SK-N-SH treated with all-trans-retinoic acid at 6 μM for 48 hours (cell line): ENCODE measurements at regions not wholly inside any gene's neighbourhood (a gene's known extent, or its start where the extent isn't known, plus 50 kb on each side); places are given as distances from the start of the nearest gene placed in this dataset.
"Not testable (repeated sequence)": the region's sequence is repeated elsewhere in the genome, so short reads cannot be mapped to it uniquely, and the experiment has no call there.

Source experiments
- ATAC-seq: fragments of 200-7000 bp; cut with Tn5 transposase; 3 replicates; pipeline ENCODE4 v1.9.1; 2020; ENCODE audit warnings: mild to moderate bottlenecking, moderate library complexity
- ARNTL ChIP-seq: fragments of 450-650 bp; formaldehyde crosslinking; IDR thresholded peaks from 2 replicates; pipeline ENCODE4 v1.5.0; 2020; ENCODE audit warnings: low read depth, mild to moderate bottlenecking, moderate library complexity, borderline replicate concordance
- BACH2 ChIP-seq: fragments of 250-450 bp; sonication (Bioruptor Pico); IDR thresholded peaks from 2 replicates; pipeline ENCODE4 v1.9.0; 2021; ENCODE audit warnings: mild to moderate bottlenecking, borderline replicate concordance
- CSDC2 ChIP-seq: fragments of 250-450 bp; sonication (Bioruptor Pico); IDR thresholded peaks from 2 replicates; pipeline ENCODE4 v1.5.0; 2020; ENCODE audit warnings: mild to moderate bottlenecking, moderate library complexity
- ESRRG ChIP-seq: fragments of 250-450 bp; sonication (Bioruptor Pico); IDR thresholded peaks from 2 replicates; pipeline ENCODE4 v1.6.1; 2021; ENCODE audit warnings: mild to moderate bottlenecking
- OSR1 ChIP-seq: fragments of 250-450 bp; sonication (Bioruptor Pico); IDR thresholded peaks from 2 replicates; pipeline ENCODE4 v1.8.0; 2022; ENCODE audit warnings: moderate library complexity, mild to moderate bottlenecking, inconsistent platforms
- PPARA ChIP-seq: fragments of 250-450 bp; sonication (Bioruptor Pico); IDR thresholded peaks from 2 replicates; pipeline ENCODE4 v1.5.0; 2020; ENCODE audit warnings: mild to moderate bottlenecking, borderline replicate concordance
- RARB ChIP-seq: fragments of 250-450 bp; sonication (Bioruptor Pico); IDR thresholded peaks from 2 replicates; pipeline ENCODE4 v1.8.0; 2021; ENCODE audit warnings: mild to moderate bottlenecking, moderate library complexity
- SNAI2 ChIP-seq: fragments of 250-450 bp; sonication (Bioruptor Pico); IDR thresholded peaks from 2 replicates; pipeline ENCODE4 v1.5.0; 2020; ENCODE audit warnings: mild to moderate bottlenecking, moderate library complexity
- TCF4 ChIP-seq: fragments of 250-450 bp; sonication (Bioruptor Pico); IDR thresholded peaks from 2 replicates; pipeline ENCODE4 v1.8.0; 2021; ENCODE audit warnings: mild to moderate bottlenecking, moderate library complexity, borderline replicate concordance
- TOX ChIP-seq: fragments of 250-450 bp; sonication (Bioruptor Pico); IDR thresholded peaks from 2 replicates; pipeline ENCODE4 v1.8.0; 2021; ENCODE audit warnings: mild to moderate bottlenecking, moderate library complexity, borderline replicate concordance
- ZC3H10 ChIP-seq: fragments of 250-450 bp; sonication (Bioruptor Pico); IDR thresholded peaks from 2 replicates; pipeline ENCODE4 v1.5.1; 2021; ENCODE audit warnings: mild to moderate bottlenecking, moderate library complexity
- ZFP3 ChIP-seq: fragments of 250-450 bp; sonication (Bioruptor Pico); IDR thresholded peaks from 2 replicates; pipeline ENCODE4 v1.5.0; 2020; ENCODE audit warnings: mild to moderate bottlenecking, moderate library complexity
- ZNF565 ChIP-seq: fragments of 450-650 bp; formaldehyde crosslinking; conservative IDR thresholded peaks from 2 replicates; pipeline ENCODE4 v1.5.0; 2020; ENCODE audit warnings: low read depth, mild to moderate bottlenecking, moderate library complexity
- TF ChIP-seq, protein P1 (sequence below): fragments of 250-450 bp; sonication (Bioruptor Pico); IDR thresholded peaks from 2 replicates; pipeline ENCODE4 v1.5.1; 2020; ENCODE audit warnings: low read depth, mild to moderate bottlenecking, moderate library complexity
- TF ChIP-seq, protein P2 (sequence below): fragments of 250-450 bp; sonication (Bioruptor Pico); IDR thresholded peaks from 2 replicates; pipeline ENCODE4 v1.5.0; 2020; ENCODE audit warnings: mild to moderate bottlenecking, moderate library complexity
- TF ChIP-seq, protein P3 (sequence below): fragments of 250-450 bp; sonication (Bioruptor Pico); IDR thresholded peaks from 2 replicates; pipeline ENCODE4 v1.8.0; 2020; ENCODE audit warnings: mild to moderate bottlenecking, moderate library complexity, borderline replicate concordance
- TF ChIP-seq, protein P4 (sequence below): fragments of 250-450 bp; sonication (Bioruptor Pico); IDR thresholded peaks from 2 replicates; pipeline ENCODE4 v1.8.0; 2021; ENCODE audit warnings: low read depth, mild to moderate bottlenecking, moderate library complexity, borderline replicate concordance

DNA sequence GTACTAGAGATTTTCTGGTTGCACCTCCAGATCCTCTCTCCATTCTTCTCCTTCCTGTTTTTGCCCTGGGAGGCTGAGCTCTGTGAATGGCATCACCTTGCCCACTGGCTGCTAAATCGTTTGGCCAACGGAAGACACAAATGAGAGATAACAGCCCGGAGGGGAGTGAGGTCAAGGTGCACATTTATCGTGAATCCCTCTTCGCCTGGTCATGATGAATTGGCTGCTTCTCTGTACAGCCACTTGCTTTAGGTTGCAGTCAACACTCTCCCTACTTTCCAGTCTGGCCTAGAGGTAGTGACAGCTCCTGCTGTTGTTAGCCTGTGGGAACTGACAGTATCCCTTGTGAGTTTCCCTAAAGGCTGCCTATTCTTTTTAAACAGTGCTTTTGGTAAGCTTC lies 85.4 kb upstream of the CHCHD3 start:
- no peak for ATAC-seq
- TF ChIP-seq ARNTL (CRISPR knock-in tag) (no peak), BACH2 (CRISPR knock-in tag) (no peak), ESRRG (CRISPR knock-in tag) (no peak)
- TF ChIP-seq, protein P1, sequence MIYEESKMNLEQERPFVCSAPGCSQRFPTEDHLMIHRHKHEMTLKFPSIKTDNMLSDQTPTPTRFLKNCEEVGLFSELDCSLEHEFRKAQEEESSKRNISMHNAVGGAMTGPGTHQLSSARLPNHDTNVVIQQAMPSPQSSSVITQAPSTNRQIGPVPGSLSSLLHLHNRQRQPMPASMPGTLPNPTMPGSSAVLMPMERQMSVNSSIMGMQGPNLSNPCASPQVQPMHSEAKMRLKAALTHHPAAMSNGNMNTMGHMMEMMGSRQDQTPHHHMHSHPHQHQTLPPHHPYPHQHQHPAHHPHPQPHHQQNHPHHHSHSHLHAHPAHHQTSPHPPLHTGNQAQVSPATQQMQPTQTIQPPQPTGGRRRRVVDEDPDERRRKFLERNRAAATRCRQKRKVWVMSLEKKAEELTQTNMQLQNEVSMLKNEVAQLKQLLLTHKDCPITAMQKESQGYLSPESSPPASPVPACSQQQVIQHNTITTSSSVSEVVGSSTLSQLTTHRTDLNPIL (CRISPR knock-in tag): no peak
- TF ChIP-seq, all 23 proteins: peak for 0

DNA sequence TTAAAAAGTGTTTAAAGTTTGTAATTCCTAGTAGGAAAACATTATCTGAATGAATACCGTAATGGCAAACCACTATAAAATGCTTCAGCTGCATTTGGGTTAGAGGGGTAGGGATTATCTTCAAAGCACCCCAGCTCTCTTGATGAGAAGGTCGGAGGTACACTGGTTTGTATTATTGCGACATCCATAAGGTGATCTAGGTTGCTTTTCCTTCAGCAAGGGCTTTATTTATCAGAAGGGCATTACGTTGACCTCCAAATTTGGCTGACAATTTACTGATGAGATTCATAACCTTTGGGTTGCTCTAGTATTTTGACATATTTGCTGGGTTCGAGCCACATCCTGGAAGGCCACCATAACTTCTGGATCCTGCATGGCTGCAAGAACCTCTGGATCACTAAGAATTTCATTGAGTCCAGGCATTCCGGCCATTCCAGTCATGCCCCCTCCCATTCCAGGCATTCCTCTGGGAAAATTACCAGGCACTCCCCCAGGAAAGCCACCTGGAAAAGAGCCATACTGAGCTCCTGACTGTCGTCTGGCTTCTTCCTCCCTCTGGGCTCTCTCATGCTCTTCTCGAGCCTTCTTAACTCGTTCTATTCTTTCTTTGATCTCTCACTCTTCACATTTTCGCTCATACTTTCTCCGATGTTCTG lies 83.6 kb upstream of the EXOC4 start:
- not testable (repeated sequence) for ATAC-seq

DNA sequence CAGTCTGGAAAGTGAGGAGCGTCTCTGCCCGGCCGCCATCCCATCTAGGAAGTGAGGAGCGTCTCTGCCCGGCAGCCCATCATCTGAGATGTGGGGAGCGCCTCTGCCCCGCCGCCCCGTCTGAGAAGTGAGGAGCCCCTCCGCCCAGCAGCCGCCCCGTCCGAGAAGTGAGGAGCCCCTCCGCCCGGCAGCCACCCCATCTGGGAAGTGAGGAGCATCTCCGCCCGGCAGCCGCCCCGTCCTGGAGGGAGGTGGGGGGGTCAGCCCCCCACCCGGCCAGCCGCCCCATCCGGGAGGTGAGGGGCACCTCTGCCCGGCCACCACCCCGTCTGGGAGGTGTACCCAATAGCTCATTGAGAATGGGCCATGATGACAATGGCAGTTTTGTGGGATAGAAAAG lies 75.4 kb upstream of the EXOC4 start:
- not testable (repeated sequence) for ATAC-seq

DNA sequence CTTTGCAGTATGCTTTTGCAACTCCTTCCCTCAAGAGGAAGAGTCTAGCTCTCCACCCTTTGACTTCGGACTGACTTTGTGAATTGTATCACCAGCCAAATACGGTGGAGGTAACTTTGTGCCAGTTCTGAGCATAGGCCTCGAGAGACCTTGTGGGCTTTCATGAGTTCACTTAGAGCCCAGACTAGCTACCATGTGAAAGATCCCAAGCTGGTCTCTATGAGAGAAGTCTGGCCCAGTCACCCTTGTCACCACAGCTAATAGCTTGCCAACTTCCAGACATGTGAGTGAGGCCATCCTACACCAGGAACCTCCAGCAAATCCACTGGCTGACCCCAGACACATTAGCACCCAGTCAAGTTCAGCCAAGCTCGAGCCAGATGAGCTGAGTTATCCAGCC lies 72.2 kb upstream of the EXOC4 start:
- ATAC-seq: no peak
- no peak for TF ChIP-seq OSR1 (CRISPR knock-in tag)
- TF ChIP-seq, protein P2, sequence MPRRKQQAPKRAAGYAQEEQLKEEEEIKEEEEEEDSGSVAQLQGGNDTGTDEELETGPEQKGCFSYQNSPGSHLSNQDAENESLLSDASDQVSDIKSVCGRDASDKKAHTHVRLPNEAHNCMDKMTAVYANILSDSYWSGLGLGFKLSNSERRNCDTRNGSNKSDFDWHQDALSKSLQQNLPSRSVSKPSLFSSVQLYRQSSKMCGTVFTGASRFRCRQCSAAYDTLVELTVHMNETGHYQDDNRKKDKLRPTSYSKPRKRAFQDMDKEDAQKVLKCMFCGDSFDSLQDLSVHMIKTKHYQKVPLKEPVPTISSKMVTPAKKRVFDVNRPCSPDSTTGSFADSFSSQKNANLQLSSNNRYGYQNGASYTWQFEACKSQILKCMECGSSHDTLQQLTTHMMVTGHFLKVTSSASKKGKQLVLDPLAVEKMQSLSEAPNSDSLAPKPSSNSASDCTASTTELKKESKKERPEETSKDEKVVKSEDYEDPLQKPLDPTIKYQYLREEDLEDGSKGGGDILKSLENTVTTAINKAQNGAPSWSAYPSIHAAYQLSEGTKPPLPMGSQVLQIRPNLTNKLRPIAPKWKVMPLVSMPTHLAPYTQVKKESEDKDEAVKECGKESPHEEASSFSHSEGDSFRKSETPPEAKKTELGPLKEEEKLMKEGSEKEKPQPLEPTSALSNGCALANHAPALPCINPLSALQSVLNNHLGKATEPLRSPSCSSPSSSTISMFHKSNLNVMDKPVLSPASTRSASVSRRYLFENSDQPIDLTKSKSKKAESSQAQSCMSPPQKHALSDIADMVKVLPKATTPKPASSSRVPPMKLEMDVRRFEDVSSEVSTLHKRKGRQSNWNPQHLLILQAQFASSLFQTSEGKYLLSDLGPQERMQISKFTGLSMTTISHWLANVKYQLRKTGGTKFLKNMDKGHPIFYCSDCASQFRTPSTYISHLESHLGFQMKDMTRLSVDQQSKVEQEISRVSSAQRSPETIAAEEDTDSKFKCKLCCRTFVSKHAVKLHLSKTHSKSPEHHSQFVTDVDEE (CRISPR knock-in tag): no peak
- TF ChIP-seq, protein P1 (CRISPR knock-in tag): no peak
- no peak for TF ChIP-seq BACH2 (CRISPR knock-in tag)
- TF ChIP-seq TOX: no peak
- no peak for TF ChIP-seq ARNTL (CRISPR knock-in tag)
- TF ChIP-seq, protein P3, sequence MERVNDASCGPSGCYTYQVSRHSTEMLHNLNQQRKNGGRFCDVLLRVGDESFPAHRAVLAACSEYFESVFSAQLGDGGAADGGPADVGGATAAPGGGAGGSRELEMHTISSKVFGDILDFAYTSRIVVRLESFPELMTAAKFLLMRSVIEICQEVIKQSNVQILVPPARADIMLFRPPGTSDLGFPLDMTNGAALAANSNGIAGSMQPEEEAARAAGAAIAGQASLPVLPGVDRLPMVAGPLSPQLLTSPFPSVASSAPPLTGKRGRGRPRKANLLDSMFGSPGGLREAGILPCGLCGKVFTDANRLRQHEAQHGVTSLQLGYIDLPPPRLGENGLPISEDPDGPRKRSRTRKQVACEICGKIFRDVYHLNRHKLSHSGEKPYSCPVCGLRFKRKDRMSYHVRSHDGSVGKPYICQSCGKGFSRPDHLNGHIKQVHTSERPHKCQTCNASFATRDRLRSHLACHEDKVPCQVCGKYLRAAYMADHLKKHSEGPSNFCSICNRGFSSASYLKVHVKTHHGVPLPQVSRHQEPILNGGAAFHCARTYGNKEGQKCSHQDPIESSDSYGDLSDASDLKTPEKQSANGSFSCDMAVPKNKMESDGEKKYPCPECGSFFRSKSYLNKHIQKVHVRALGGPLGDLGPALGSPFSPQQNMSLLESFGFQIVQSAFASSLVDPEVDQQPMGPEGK (CRISPR knock-in tag): no peak
- TF ChIP-seq SNAI2: no peak
- TF ChIP-seq ZFP3: no peak
- no peak for TF ChIP-seq CSDC2 (CRISPR knock-in tag)
- TF ChIP-seq ZC3H10 (CRISPR knock-in tag): no peak
- TF ChIP-seq, protein P4, sequence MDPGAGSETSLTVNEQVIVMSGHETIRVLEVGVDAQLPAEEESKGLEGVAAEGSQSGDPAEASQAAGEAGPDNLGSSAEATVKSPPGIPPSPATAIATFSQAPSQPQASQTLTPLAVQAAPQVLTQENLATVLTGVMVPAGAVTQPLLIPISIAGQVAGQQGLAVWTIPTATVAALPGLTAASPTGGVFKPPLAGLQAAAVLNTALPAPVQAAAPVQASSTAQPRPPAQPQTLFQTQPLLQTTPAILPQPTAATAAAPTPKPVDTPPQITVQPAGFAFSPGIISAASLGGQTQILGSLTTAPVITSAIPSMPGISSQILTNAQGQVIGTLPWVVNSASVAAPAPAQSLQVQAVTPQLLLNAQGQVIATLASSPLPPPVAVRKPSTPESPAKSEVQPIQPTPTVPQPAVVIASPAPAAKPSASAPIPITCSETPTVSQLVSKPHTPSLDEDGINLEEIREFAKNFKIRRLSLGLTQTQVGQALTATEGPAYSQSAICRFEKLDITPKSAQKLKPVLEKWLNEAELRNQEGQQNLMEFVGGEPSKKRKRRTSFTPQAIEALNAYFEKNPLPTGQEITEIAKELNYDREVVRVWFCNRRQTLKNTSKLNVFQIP (CRISPR knock-in tag): no peak
- TF ChIP-seq, all 23 proteins: peak for 0

DNA sequence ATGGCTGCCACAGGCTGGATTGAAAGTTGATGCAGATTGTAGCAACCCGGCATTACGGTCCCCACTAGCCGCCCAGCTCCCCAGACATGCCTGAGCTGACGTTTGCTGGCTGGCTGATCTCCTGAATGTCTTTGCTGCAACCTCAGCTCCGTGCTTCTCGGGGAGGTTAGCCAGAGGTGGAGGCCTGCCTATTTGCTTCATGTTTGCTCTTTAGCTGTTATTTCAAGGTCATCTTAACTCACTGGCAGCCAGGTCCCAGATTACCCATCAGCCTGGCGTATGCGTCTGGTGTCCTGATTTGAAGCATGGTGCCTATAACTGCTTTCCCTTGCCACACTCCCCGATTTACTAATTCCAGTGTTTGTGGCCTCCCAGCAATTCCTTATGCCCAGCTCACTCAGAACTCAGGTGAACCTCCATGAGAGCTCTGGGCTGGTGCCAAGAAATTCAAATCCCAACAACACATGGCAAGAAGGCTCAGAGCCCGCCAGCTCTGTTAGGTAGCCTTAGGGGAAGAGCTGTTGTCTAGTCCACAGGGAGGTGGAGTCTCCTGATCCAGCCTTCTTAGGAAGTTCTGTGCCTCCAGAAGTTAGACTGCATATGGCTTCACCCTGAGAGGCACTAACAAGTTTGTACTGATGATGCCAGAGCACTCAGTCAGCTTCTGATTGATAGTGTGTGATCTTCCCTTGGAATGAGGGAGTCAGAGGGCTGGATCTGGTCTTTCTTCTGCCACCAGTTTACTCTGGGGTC lies 69.7 kb upstream of the EXOC4 start:
- TF ChIP-seq RARB (CRISPR knock-in tag): no peak
- TF ChIP-seq PPARA: no peak
- TF ChIP-seq ZNF565 (CRISPR knock-in tag): no peak
- no peak for TF ChIP-seq ZFP3
- TF ChIP-seq TCF4 (CRISPR knock-in tag): no peak
- TF ChIP-seq OSR1 (CRISPR knock-in tag): no peak
- no peak for ATAC-seq
